Erythroblast (primary cell): ENCODE measurements at regions not wholly inside any gene's neighbourhood (a gene's known extent, or its start where the extent isn't known, plus 50 kb on each side); places are given as distances from the start of the nearest gene placed in this dataset.

Experiments
- GATA1 ChIP-seq: IDR thresholded peaks from 2 replicates; pipeline ENCODE4 v1.6.1; 2011; ENCODE audit warnings: low read depth, mild to moderate bottlenecking, control low read depth, low read length, moderate library complexity
- POLR2A ChIP-seq: IDR thresholded peaks from 2 replicates; pipeline ENCODE4 v1.6.1; 2011; ENCODE audit warnings: mild to moderate bottlenecking, low read length

- no peak for TF ChIP-seq POLR2A
- TF ChIP-seq GATA1, result no peak
Observed at GRCh38 chr2:12931186-12931844, 214.6 kb downstream of the TRIB2 start.
